NCI-H446 treated with DMSO at 0.1 percent for 48 hours (cell line): ENCODE measurements at regions not wholly inside any gene's neighbourhood (a gene's known extent, or its start where the extent isn't known, plus 50 kb on each side); places are given as distances from the start of the nearest gene placed in this dataset.

Experiments used
- DNase-seq: peaks from one replicate; lab custom pipeline; 2025; lab: John Stamatoyannopoulos, UW

DNA sequence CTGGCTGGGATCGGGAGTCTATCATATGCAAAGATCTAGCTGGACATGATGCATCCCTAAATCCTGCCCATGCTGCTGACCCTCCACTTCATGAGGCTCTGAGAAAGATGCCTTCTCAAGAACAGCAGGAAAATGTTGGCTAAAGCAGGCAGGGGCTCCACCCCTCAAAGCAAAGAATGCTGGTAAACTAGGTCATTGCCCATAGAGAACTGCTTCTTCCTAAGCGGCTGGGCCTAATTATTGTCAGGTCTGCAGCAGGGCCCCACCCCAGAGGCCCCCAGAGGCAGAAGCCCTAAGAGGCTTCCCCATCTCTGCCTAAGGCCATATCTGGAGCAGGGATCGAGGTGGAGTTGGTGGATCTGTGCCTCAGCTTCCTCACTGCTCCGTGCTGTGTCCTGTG, 447.4 kb upstream of the PROK2 start:
- no peak for DNase-seq

DNA sequence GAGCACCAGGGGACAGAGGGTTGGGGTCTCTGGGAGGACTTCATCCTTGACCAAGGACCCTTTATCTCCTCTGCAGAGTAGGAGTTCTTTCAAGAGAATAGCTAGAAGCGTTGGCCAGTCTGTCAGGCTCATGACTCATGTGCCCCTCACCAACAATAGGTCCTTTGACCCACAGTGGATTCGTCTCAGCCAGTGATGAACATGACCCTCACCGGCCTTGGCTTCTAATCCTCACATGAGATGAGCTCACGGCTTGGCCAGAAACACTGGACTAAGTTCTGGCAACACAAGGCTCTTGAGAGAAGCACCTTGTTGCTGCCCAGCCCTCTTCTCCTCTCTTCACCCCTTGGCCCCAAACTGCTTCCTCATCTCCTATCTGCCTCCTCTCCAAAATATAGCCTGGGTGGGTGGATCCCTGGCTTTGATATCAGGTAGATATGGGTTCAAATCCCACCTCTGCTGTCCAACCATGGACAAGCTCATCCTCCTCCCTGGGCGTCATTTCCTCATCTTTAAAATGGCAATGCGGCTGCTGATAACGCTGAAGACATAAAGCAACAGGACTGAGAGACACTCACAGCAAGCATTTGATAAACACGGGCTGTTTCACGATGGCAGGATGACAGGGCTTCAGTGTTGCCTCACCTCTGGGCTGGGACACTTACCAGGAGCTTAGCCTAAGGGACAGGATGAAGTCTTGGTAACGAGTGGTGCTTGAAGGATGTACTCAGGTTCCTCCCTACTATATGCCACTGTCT, 446.7 kb upstream of the PROK2 start:
- DNase-seq, result no peak

DNA sequence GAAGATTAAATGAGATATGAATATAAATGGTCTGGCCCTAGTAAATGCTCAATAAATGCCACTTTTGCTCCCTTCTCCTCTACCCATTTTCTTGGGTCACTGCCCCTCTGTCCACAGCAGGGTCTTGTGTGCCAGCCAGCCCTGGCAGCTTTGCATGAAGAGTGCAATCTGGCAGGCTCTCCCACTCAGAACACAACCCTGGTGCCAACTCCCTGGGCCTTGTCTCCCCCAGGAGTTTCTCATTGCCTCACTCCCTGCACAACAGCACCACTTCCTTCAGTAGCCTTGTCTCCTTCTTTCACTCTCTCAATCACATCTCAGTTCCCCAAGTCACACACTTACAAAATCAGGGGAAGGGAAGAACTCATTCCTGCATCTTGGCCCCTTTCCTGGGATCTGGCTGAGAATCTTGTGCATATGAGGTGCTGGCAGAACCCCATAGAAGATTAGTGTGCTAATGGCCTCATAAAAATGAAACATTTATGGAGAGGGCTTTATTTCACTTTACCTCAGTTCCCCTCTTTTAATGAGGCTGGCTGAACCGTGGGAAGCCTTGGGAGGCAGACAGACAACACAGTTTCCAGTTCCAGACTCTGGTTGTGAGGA, 445.9 kb upstream of the PROK2 start:
- no peak for DNase-seq

DNA sequence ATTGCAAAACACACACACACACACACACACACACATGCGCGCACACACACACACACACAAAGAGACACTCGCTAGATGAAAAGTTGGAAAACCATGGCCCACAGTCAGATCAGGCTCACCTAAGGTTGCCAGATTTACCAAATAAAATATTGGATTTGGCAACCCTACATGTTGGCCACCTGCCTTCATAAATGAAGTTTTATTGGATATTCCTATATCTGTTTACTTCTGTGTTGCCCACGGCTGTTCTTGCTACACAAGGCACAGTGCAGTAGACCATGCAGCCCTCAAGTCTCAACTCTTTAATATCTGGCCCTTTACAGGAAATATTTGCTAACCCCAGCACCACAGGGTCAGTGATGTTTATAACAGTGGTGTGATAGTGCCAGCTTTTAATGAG, 445.0 kb upstream of the PROK2 start:
- DNase-seq, result no peak

DNA sequence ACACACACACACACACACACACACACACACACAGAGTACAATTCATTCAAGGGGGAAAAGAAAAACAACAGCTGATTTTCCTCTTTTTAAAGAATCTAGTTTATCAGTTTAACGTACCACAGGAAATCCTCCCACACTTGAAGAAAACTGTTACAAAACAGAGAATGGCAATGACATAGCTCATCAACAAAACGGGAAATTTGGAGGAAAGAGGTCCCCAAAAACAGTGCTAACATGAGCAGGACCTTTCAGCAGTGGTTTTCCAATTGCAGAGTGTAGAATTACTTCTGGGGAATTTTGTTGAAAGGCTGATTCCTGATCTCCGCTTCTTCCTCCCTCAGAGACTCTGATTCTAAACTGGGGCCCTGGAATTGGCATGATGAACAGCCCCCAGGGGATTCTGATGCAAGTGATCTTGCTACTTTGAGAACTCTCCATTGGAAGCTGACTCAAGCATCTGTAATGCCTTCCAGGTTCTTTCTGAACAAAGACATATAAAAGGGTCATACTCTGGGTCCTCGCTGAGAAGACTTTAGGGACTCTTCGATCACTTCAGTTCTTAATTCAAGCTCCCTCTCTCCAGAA, 442.6 kb upstream of the PROK2 start:
- DNase-seq, result no peak

DNA sequence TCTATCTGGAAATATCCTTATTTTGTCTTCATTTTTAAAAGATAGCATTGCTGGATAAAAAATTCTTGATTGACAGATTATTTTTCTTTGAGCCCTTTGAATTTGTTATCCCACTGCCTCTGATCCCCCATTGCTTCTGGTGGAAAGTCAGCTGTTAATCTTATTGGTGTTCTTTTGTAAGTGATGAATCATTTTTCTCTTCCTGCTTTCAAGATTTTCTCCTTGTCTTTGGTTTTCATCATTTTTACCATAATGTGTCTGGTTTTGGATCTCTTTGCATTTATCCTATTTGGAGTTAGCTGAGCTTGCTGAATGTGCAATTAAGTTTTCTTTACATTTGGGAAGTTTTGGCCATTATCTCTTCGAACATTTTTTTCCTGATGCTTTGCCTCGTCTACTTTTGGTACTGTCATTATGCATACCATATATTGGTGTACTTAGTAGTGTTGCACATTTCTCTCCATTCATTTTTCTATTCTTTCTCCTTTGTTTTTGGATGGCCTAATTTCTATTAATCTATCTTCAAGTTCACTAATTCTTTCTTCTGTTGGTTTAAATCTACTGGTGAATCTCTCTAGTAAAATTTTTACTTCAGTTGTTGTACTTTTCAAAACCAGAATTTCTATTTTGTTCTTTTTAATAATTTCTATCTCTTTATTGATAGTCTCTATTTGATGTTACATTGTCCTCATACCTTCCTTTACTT, 440.0 kb upstream of the PROK2 start:
- no peak for DNase-seq

DNA sequence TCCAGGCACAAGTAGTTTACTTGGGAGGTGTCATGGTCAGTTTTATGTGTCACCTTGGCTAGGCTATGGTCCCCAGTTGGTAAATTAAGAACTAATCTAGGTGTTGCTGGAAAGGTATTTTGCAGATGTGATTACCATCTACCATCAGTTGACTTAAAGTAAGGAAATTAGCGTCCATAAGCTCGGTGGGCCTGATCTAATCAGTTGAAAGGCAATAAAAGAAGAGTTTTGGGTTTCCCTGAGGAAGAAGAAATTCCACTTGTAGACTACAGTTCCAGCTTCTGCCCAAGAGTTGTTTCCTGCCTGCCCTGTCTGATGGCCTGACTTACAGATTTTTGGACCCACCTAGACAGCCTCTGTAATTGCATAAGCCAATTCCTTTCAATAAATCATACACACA, 438.7 kb upstream of the PROK2 start:
- DNase-seq, result no peak

DNA sequence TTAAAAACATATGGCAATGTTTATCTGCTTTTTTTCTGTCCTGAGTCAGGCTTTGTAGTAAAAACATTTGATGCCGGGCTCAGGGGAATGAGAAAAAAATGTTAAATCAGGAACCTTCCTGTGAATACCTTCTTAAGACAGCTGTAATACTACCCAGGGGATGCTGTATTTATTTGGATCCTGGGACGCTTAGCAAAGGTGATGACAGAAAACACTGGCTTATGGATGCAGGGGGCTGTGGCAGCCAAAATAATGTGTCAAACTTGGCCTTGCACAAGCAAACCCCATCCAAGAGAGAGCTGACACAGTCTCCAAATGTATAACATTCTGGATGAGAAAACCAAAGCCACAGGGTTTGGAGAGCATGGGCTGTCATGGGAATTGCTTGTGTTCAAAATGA, 438.2 kb upstream of the PROK2 start:
- no peak for DNase-seq

DNA sequence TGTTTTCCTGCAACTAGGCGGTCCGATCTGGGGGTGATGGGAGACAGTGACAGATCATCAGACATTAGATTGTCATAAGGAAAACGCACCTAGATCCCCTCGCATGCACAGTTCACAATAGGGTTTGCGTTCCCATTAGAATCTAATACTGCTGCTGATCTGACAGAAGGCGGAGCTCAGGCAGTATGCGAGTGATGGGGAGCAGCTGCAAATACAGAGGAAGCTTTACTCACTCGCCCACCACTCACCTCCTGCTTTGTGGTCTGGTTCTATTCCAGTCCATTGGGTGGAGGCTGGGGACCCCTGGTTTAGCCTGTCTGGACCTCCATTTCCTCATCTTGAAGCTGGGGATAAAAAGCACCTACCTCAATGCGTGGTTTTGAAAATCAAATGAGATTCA, 437.5 kb upstream of the PROK2 start:
- DNase-seq, result no peak

DNA sequence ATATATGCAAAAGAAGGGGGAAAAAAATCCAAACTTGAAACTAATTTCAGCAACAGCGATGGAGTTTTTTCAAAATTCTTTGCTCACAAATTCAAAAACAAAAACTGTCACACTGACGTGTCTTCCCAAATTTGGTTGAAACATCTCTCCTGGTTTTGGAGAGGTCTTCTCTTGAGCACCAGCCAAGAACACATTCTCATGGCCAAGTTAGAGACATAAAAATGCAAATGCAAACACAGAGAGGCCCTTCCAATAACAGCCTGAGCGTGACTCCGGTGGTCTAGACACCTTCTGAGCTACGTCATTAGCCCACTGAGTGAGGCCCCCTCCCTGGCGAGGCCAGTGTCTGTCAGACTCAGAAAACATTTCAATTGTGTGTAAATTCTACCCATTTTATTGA, 436.0 kb upstream of the PROK2 start:
- no peak for DNase-seq

DNA sequence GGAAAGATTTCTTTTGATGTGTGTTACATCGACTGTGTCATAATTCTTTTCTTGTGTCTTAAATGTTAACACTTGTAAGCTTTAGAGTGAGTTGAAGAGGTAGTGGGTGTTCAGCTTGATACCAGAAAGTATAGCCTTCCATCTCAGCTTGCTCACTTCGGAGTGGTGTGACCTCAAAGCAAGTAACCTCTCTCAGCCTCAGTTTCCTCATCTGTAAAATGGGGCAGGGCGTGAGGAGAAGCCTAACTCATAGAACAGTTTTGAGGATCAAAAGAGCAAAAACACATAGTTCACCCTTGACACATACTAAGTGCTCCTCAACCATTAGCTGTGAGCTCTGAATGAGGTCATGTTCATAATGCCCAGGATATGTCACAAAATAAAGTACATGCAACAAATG, 434.8 kb upstream of the PROK2 start:
- DNase-seq, result no peak

DNA sequence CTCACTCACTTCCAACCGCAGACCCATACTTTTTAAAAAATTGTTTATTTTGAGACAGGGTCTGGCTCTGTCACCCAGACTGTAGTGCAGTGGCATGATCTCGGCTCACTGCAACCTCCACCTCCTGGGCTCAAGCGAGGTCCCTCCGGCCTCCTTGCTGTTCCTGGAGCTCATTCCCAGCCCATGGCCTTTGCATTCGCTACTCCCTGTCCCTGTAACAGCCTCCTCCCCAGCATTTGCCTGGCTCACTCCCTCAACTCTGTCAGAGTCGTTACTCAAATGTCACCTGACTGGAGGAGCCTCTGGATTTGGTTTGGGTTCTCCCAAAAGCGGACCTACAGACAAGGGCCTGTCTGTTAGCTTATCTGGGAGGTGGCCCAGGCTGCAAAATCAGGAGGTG, 432.6 kb upstream of the PROK2 start:
- DNase-seq, result no peak

DNA sequence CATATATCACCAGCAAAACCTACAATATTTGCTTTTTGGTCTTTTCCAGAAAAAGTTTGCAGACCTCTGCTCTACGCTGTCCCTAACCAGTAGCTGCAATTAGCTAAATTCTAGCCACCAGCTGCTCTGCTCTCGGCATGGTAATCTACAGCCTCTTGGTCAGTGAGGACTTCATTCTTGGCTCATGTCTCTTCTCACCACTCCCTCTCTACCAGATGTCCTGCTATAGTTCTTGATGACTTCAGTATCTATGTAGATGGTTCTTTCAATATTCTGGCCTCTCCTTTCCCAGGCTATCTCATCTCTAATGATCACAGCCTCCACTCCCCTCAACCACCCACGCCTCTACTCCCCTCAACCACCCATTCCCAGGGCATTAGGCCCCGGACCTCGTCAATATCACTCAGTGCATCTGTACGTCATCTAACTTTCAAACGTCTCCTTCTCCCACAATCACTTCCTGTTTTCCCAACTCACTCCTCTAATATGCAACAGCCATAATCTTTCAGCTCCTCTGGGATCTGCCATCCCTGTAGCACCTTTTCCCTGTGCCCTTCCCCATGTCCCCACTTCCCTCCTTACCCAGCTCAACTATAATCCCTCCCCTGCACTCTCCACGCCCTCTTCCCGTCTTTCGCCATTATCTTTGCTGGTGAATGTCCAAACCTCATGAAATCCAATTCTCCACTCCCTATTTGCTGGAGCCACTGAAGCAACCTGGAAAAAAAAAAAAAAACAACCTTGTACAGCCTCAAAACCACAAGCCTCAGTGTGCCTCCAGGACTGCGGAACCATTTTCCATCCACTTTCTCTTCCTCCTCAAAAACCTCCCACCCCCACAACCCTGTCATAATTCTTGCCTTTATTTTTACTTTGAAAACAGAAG, 429.4 kb upstream of the PROK2 start:
- DNase-seq, result no peak

DNA sequence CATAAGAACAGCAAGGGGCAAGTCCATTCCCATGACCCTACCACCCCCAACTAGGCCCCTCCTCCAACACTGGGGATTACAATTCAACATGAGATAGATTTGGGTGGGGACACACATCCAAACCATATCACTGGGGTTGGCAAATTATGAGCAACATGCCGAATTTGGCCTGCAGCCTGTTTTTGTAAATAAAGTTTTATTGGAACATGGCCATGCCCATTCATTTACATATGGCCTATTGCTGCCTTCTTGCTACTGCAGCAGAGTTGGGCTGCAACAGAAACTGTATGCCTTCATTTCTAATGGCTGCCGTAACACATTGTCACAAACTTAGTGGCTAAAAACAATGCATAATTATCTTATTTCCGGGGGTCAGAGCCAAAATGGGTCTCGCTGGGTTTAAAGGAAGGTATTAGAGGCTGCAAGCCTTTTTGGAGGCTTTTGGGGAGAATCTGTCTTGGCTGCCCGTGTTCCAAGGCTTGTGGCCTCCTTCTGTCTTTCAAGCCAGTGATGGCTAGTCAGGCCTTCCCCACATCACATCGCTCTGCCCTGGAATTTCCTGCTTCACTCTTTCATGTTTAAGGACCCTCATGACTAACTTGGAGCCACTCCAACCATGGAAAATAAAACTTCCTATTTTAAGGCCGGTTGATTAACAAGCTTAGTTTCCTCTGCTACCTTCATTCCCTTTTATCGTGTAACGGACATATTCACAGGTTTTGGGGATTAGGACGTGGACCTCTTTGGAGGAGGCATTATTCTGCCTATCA, 428.5 kb upstream of the PROK2 start:
- DNase-seq, result no peak

DNA sequence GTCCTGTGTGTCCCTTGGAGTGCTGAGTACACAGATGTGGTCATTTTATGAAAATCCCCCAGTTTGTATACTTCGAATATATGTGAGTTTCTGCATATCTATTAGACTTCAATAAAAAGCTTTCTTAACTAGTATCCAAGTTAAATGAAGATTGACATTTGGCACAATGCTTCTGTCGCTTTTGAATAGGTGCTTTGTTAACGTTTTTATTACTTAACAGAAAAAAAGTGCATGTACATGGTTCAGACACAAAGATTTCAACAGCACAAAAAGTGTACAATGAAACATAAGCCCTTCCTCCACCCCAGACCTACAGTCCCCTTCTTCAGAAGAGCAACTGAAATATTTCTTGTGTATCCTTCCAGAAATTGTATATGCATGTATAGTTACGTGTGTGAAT, 427.4 kb upstream of the PROK2 start:
- DNase-seq, result no peak

DNA sequence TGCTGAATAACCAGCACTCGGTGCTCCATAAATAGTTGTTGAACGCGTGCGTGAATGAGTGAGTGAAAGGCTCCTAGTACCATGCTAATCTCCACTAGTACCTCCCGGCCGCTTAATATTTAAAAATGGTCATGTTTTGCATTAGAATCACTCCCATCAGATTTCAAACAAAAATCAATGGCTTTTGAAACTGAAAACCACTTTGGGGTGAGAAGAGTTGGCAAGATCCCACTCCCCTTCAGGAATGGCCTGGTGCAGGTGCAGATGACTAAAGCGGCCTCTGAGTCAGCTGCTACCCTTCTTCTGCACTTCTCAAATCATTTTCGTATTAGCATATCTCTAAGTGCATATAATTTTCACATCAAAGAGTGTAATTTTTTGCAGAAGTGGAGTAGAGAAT, 425.3 kb upstream of the PROK2 start:
- DNase-seq, result no peak

DNA sequence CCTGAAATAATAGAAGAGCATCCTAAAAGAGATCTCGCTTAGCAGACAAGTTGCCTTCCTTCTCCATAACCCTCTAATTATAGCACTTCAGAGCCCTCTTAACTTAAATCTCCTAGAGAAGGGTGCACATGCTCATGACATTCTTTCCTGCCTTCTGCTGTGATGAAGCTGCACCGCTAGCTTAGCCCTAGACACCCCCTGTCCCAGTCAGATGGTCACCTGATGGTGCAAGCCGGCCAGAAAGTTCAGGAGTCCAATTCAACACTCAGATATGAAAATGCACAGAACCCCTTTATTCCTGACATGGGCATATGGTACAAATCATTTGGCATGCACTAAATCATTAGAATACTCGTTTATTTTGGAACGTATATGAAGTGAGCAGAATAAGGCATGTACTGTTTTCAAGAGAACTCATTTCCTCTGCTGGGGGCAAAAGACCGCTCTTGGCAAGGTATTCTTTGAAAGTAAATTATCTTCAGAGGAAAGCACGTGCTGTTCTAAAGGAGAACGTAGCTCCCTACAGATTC, 420.4 kb upstream of the PROK2 start:
- DNase-seq, result no peak

DNA sequence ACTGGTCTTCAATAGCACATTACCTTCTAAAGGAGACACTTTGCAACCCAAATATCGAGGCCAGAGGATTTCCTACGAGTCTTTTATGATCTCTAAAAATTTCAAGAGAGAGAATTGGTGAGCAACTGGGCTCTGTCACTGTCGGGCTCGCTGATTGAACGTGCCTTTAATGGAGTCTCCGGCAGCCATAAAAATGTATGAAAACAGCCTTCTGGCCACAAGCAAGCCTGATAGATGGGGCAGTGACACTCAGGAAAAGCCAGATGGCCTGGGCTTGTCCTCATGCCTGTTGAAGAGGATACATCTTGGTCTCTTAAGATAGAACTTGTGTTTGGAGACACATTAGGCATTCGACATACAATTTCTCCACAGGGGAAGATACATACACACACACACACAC, 419.5 kb upstream of the PROK2 start:
- no peak for DNase-seq

DNA sequence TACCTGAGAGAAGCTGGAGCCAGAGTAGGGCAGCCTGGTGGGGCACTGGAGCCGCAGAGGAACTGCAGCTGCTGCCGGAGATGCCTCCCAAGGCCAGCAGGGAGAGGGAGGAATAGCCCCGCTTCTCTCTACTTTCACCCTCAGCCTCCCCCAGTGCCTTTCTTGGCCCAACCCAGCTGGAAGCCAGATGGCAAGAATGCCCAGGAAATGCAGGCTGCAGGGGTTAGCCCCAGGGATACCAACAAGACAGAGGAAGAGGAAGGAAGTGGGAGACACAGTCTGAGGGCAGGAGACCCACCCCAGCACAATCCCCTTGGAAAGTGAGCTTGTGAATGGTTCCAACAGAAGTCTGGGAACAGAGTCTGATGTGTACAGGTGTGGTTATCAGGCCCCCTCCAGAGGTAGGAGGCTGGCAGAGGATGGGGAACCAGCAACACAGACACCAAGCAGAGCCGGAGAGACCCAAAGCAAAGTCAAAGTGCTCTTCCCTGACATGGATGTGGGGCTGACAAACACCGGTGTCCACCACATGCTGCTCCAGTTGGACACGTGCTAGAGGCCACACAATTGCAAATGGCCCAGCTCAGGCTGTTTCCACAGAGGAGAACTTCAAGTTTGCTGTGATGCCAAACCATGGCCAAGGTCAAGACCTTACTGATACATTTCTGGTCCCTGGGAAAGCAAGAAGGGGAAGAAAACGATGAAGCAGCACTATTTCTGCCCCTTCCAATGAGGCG, 418.8 kb upstream of the PROK2 start:
- DNase-seq, result no peak

DNA sequence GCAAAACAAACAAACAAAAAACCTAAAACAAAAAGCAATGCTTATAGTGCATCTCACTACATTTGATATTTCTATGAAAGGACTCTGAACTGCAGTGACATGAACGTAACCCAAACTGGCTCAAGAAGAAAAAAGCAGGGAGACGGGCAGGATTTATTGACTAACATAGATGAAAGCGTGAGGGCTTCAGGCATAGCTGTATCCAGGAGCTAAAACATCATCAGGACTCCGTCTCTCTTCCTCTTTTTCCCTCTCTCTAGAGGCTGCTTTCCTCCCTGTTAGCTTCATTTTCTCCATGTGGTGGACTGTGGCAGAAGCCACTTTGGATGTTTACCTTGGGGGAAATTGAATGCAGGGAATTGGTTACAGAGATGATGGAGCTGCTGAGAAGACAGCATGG, 418.2 kb upstream of the PROK2 start:
- DNase-seq, result no peak
